GOT3 (cell line): ENCODE measurements at regions not wholly inside any gene's neighbourhood (a gene's known extent, or its start where the extent isn't known, plus 50 kb on each side); places are given as distances from the start of the nearest gene placed in this dataset.

Experiments used
- DNase-seq: peaks from one replicate; lab custom pipeline; 2025; ENCODE audit warnings: mixed read lengths; lab: John Stamatoyannopoulos, UW

DNA sequence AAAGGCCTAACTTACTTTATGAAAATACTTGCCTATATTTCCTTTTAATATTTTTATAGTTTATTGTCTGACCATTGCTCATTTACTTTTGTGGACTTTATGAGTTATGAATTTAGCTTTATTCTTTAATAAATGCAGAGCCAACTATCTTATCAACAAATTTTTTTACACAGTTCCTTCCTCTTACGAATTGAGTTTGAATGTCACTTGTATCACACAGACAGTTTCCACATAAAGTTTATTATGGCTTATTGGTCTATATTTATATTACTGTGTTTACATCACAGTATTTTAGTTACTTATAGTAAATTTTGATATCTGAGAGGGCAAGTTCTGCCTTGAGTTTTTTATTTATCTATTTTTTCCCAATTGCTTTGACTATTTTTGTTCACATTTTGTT is 450.6 kb downstream of the C4orf33 start:
- DNase-seq = no peak

GRCh38 chr4:129550281-129550785 is 454.4 kb downstream of the C4orf33 start:
- DNase-seq = no peak

DNA sequence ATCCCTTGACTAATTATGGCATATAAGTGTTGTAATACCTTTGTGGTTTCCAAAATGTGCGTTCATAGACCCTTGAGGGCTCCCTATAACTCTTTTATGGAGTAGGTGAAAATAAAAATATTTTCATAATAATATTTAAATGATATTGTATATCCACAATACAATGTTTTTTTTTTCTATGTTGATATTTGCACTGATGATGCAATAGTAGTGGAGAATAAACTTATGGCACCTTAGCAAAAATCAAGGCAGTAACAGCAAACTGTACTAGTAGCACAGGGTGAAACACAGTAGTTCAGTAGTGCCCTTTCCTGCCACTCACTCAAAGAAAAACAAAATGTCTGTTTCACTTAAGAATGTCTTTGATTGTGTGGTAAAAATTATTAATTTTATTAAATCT is 465.3 kb downstream of the C4orf33 start:
- DNase-seq = no peak

- DNase-seq = no peak
These were observed 466.1 kb downstream of the C4orf33 start for GRCh38 chr4:129561886-129562671.

DNA sequence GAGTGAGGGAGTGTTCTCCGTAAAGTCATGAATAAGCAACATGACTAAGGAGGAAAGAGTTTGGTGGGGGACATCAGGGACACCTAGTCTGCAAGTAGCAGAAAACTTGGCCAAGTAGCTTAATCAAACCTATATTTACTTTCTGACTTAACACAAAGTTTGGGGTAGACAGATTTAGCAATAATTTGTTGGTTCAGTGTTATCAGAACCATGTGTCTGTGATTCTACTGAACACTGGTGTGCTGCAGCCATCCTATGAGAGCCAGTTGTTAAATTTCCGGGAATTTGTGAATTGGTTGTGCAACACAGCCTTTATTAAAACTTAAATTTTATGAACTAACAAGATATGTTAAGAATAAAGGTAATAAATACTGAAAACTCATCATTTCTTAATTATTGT is 469.3 kb downstream of the C4orf33 start:
- no peak for DNase-seq

DNA sequence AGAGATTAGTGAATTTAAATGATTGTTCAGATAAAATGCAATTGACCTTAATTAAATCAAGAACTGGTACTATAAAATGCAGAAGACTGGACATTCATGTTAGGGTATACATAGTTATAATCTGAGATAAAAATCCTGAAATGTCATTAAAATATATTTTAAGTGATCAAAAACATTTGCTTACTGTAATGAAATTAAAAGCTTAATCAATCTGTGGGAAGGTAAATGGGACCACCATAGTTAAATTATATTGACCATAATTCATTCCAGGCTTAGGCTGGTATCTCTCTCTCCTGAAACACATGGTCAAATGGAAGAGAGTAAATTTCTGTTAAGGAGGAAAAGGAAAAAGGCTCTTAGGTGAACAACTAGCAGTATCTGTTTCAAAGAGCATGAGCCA is 474.4 kb downstream of the C4orf33 start:
- DNase-seq = no peak

DNA sequence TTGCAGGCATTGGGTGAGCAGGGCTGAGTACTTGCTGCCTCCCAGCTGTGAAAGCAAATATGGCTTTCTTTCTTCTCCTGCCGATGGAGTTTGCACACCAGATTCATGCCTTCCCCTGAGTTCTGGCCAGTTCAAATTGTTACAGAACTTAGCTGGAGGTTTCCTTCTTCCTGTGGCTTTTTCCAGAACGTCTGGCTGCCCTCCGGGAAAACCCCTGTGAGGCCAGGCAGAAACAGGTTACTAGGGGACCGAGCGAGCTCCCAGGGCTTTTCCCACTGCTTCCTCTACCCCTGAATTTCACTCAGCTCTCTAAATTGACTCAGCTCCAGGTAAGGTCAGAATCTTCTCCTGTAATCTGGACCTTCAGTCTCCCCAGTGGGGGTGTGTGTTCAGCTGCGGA is 482.4 kb downstream of the C4orf33 start:
- DNase-seq = no peak

- DNase-seq = no peak
These were observed 485.4 kb downstream of the C4orf33 start for GRCh38 chr4:129581305-129581704.

DNA sequence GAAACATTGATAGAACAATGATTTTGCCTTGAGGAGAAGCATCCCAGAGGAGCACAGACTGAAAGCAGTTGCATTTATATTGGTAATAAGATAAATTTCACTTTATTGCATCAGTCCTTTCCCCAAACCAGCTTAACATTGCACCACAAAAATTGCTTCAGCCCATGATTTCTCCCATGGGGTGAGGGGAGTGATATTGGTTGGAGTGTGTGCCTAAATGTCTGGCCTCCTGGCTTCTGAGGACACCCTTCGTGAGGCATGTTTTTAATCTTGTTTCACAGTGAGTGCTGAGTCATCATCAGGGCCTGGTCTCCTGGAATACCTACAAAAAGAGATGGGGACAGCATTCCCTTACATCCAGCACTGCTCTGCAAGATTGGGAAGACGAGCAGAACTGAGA is 487.9 kb downstream of the C4orf33 start:
- peak; percentile 3 for DNase-seq

DNA sequence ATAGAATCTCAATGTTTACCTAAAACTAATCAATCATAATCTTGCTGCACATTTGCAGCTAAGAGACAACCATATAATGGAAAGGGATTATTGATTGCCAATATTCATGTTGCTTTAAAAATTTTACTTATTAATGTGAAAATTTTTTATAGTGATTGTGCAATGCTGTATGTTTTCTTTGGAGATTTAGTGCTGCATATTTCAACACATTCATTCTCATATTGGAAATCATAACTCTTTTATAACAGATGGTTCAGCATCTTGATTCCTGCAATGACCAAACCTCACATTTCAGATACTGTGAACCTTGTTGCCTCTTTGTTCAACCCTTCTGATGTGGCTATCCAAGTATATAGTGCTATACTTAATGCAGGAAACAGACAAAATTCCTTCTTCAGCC is 502.6 kb downstream of the C4orf33 start:
- DNase-seq = no peak

DNA sequence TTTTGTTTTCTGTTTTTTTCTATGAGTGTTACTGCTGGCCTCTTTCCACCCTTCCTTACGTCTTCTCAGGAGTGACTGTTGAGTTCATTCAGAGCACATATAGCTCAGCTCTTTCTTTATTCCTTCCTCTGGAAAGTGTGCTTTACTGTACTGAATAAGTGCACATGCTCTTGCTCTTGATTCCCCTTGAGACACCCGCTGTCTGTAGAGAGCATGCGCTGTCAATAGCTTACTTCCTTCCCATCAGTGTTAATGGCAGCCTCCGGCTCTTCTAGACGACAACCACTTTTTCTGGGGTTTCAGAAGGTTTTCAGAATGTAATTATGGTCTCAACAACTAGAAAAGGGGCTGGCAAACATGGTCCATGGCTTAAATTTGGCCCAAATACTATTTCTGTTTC is 504.9 kb downstream of the C4orf33 start:
- DNase-seq = no peak

DNA sequence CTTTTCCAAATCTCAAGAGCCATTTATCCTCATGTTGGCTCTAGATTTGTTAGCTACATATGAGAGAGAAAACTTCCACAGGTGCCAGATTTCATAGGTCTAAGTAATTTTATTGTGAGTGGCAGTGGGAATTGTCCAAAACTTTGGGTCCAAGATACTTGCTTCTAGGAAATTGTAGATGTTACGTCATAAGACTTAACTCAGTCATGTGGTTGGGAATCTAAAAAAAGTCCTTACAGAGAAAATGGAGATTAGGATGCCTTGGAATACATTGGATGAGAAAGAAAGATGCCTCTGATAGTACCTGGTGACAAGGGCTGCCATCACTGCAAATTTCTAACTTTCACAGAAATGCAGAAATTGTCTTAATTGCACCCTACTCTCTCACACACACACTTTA is 506.5 kb downstream of the C4orf33 start:
- no peak for DNase-seq

DNA sequence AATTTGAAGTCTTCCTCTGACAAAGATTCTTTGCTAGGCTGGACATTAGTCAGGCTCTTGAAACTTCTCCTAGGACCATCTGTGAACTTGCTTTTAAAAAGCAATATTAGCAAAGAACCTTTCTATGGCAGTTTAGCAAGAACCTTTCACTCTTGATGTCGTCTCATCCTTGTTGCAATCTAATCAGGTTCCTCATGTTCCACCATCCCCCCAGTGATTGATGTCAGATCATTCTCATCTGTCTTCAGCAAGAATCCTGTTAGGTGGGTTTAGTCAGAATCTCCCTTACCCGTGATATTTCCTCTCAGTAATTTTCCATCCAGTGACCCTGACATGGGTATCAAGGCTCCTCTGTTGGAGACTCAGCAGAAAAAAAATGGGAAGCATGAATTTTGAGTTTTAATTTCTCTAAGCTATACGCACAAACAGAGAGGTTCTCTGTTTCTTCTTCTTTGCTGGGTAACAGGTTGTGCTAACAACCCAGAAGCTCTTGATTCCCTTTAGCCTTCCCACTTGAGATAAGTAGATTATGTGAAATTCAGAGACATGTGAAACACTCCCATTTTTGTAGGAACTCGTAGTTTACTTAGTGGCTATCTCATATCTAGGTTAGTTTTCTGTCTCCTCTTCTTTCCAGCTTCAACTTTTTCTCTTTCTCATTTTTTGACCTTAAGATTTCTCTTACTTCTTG is 507.4 kb downstream of the C4orf33 start:
- DNase-seq = no peak

DNA sequence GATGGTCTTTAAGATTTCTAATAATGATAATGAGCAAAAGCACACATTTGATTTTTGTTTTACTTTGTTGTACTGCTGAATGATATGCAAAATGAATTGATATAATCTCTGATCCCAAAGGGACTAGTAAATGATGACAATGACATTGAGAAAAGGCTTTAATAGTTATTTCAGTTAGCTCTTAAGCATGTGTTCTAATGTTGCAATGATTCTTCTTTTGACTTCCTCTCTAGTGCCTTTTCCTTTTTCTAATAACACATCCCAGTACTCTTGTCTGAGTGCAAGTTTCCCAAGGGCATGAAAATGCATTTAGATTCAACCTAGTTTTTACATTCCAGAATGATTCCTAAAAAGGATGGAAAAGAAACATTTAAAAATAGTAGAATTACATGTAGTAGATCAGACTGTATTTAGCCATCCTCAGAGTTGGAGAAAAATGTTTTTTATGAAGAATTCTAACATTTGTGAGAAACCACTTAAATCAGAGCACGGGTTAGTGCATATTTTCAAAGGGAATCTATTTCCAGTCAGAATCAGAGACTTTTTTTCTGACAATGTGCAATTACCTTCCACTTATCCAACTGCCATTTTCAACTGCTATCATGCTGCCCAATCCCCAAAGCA is 508.8 kb downstream of the C4orf33 start:
- DNase-seq = no peak

DNA sequence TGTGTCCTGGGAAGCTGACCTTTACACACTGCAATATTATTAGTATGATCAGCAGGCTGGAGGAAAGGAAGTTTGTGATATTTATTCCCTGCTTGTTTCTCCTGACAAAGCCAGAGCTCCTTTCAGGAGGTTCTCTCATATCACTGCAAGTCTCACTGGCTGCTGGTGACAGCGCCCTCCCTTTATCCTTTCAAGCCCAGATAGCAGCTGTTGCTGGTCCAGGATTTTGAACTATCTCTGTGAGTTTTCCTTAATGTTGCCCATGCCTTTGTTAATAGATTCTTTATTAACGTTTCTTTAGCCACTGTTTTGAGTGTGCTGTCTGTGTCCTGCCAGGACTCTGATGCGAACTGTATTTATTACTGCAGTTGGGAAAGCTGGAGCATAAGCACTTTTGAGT is 518.7 kb downstream of the C4orf33 start:
- DNase-seq = no peak

GRCh38 chr4:129622566-129622965 is 526.6 kb downstream of the C4orf33 start:
- DNase-seq = no peak

- DNase-seq = no peak
These were observed 527.4 kb downstream of the C4orf33 start for GRCh38 chr4:129623233-129623875.

DNA sequence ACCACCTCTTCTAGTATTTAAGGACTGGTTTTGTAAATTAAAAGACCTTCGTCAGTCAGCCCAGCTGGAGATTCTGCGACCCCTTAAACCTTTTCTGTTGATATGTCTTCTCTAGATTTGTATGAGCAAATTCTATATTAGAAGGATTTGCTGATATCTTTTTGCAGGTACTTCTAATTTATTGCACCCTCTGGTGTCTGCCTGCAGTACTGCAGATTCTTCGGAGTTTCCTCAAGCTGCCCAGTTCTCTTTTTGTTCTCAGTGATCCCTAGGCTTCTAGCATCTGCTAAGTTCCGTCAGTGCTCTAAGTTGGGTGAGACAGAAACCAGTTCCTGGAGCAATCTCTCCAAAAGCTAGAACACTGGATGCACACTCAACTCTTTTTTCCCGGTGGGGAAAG is 545.2 kb downstream of the C4orf33 start:
- DNase-seq = no peak

DNA sequence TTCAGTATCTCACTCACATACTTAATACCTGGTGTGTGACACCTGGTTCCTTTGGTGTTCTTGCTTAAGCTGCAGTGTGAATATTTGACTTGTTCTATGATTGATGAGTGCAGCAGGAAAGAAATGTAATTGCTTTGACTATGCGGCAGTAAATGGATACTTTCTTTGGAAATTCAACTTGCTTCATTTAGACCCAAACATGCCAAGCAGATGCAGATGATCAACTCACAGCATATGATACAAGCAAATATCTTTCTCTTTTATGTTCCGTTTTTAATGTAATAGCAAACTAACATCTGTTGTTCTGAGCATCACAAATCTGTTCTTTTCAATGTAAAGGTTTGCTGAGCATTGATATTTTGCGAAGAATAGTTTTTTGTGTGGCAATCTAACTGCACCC is 549.5 kb downstream of the C4orf33 start:
- DNase-seq = no peak

DNA sequence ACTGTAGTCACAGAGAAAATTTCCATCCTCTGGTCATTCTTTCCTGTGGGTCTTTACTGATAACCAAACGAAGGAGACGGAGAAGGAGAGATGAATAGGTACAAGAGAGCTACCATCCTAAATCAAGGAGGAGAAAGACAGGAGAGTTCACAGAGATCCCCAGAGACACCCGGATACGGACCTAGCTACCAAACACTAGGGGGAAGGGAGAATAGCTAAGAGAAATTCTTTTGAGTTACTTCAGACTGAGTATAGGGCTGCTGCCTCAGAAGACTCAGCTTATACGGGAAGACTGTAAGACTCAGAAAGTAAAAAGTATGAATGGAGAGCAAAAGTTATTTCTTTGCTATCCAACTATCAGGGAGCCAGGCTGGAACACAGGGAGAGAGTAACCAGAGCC is 572.1 kb downstream of the C4orf33 start:
- no peak for DNase-seq

DNA sequence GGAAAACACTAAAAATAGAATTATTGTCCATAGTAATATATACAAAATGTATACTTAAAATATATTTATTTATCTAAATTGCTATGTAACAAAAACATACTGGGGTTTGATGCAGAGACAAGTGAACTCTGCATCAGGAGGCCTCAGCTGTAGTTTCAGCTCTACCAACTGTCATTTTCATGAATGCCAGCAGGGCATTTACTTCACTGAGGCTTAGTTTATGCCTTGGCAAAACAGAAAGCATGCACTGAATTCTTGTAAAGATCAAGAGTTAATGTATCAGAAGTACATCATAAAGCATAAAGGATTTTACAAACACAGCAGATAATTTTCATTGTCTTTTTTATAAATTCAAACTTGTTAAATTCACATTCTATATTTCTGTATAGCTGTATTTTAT is 577.0 kb downstream of the C4orf33 start:
- no peak for DNase-seq

DNA sequence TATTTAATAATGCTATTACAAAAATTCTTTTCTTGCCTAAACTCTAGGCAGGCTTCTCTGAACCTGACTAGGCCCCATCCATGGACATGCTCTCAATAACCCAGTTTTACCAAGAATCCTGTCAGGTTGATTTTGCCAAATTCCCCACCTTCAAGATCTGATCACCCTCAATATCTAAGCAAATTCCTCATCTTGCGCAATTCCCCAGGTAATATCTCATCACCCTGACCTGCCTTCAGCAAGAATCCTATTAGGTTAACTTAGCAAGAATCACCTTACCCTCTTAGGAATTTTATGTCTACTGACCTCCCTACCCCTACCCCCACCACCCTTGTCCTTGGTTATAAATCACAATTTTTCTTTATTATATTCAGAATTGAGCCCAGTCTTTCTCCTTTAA is 579.1 kb downstream of the C4orf33 start:
- no peak for DNase-seq

GRCh38 chr4:129676934-129677333 is 581.0 kb downstream of the C4orf33 start:
- DNase-seq = no peak
